ENCODE measurements at regions not wholly inside any gene's neighbourhood (a gene's known extent, or its start where the extent isn't known, plus 50 kb on each side); places are given as distances from the start of the nearest gene placed in this dataset.
"Not testable (repeated sequence)": the region's sequence is repeated elsewhere in the genome, so short reads cannot be mapped to it uniquely, and the experiment has no call there.

- no peak for TF ChIP-seq REST (IDR thresholded peaks at IDR 0.05; ENCODE audit: unreplicated experiment)
- TF ChIP-seq EZH2phosphoT487 (IDR thresholded peaks at IDR 0.05; ENCODE audit: unreplicated experiment) = no peak
- no peak for TF ChIP-seq STAT1 (IDR thresholded peaks at IDR 0.05; ENCODE audit: unreplicated experiment)
- no peak for TF ChIP-seq JUNB (IDR thresholded peaks at IDR 0.05; ENCODE audit: unreplicated experiment)
- no peak for TF ChIP-seq ZNF331 (CRISPR knock-in tag; IDR thresholded peaks at IDR 0.05; ENCODE audit: low read depth)
- no peak for TF ChIP-seq ETS1 (IDR thresholded peaks at IDR 0.05)
- no peak for TF ChIP-seq CTCF (conservative IDR thresholded peaks at IDR 0.05; ENCODE audit: low read depth in 2 of 2)
- no peak for TF ChIP-seq POLR2AphosphoS5 (IDR thresholded peaks at IDR 0.05; ENCODE audit: low read depth)
- no peak for TF ChIP-seq ZNF114 (CRISPR knock-in tag; IDR thresholded peaks at IDR 0.05)
Measured at GRCh38 chr5:27103486-27103885, 65.1 kb upstream of the CDH9 start (continued).

- not testable (repeated sequence) for H3K9me2 ChIP-seq (ENCODE audit: insufficient read depth); H3K79me2 ChIP-seq (replicated peaks; ENCODE audit: insufficient read depth); H3K9me3 Mint-ChIP-seq; H3F3A ChIP-seq (replicated peaks; ENCODE audit: low read depth); H3K27me3 ChIP-seq (ENCODE audit: insufficient read depth); H3K27ac Mint-ChIP-seq; H3K4me3 ChIP-seq; H3K4me2 ChIP-seq; H3K36me3 ChIP-seq (ENCODE audit: insufficient read depth); H3K27ac ChIP-seq (ENCODE audit: low read depth); H2AFZ ChIP-seq; H3K4me3 Mint-ChIP-seq; DNase-seq (ENCODE audit: low spot score); H3K4me1 Mint-ChIP-seq; H4K20me1 ChIP-seq (replicated peaks; ENCODE audit: insufficient read depth); ATAC-seq; H3K36me3 Mint-ChIP-seq (ENCODE audit: low read depth); H3K27me3 Mint-ChIP-seq (ENCODE audit: insufficient read depth, low read depth, poor library complexity)
- H3K4me1 ChIP-seq (ENCODE audit: insufficient read depth) = peaks cover 11% of the 10 kb centered on the region; the same call in 1 of the 2 replicates
Measured at GRCh38 chr5:27095761-27096160, 57.4 kb upstream of the CDH9 start.

Data from GM23338 (cell line).